Gastrocnemius medialis (tissue), 4 donors: ENCODE measurements at regions not wholly inside any gene's neighbourhood (a gene's known extent, or its start where the extent isn't known, plus 50 kb on each side); places are given as distances from the start of the nearest gene placed in this dataset.

ENCODE experiments used
- POLR2A ChIP-seq, 2 donors: fragments of 450-650 bp; IDR thresholded peaks; one replicate each; pipeline ENCODE4 v1.6.1; 2017; ENCODE audit warnings: antibody characterized with exemption in 2 of 2, mild to moderate bottlenecking in 2 of 2, moderate library complexity in 2 of 2
- TF ChIP-seq, protein P1 (sequence below), 5 experiments: fragments of 450-650 bp in 3 of 5; fragments of 200-600 bp in 2 of 5; sonication (generic) in 2 of 5; IDR thresholded peaks in 4 of 5; conservative IDR thresholded peaks in 1 of 5; 1 replicate in 4 of 5; 2 replicates in 1 of 5; pipeline ENCODE4 v1.5.1; 2016 to 2019; ENCODE audit warnings: antibody characterized with exemption in 5 of 5, mild to moderate bottlenecking in 3 of 5, moderate library complexity in 3 of 5

DNA sequence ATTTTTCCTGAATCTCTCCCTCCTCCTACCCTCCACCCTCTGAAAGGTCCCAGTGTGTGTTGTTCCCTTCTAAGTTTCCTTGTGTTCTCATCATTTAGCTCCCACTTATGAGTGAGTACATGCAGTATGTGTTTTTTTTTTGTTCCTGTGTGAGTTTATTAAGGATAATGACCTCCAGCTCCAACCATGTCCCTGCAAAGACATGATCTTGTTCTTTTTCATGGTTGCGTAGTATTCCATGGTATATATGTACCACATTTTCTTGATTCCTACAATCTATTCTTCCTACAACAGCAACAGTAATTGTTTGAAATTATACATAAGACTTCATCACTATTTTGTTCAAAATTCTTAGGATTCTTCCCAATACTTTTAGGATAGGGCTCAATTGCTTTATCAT, 1117.8 kb downstream of the GATA3 start:
- TF ChIP-seq, protein P1, sequence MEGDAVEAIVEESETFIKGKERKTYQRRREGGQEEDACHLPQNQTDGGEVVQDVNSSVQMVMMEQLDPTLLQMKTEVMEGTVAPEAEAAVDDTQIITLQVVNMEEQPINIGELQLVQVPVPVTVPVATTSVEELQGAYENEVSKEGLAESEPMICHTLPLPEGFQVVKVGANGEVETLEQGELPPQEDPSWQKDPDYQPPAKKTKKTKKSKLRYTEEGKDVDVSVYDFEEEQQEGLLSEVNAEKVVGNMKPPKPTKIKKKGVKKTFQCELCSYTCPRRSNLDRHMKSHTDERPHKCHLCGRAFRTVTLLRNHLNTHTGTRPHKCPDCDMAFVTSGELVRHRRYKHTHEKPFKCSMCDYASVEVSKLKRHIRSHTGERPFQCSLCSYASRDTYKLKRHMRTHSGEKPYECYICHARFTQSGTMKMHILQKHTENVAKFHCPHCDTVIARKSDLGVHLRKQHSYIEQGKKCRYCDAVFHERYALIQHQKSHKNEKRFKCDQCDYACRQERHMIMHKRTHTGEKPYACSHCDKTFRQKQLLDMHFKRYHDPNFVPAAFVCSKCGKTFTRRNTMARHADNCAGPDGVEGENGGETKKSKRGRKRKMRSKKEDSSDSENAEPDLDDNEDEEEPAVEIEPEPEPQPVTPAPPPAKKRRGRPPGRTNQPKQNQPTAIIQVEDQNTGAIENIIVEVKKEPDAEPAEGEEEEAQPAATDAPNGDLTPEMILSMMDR (IDR thresholded peaks at IDR 0.05 in 4 of 5, conservative IDR thresholded peaks at IDR 0.05 in 1 of 5): no peak
- TF ChIP-seq POLR2A (IDR thresholded peaks at IDR 0.05): no peak
